ENCODE measurements at regions not wholly inside any gene's neighbourhood (a gene's known extent, or its start where the extent isn't known, plus 50 kb on each side); places are given as distances from the start of the nearest gene placed in this dataset.

DNA sequence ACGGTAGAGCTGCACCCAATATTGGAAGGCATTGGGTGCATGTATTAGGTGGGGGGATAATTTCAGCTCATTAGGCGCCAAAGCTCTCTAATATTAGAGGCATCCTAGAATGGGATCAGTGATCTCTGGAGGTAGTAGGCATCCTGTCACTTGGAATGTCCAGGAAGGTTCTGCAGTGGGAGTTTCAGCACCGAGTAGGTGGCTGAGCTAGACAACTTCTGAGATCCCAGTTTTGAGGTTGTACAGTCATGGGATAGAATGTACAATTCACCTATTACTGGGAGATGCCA is 210.9 kb downstream of the MYCN start:
- TF ChIP-seq CTCF (IDR thresholded peaks at IDR 0.05; ENCODE audit: borderline replicate concordance, insufficient read depth, low read depth, low read length) = no peak
- no peak overlapping the region for H3K4me3 ChIP-seq (ENCODE audit: low read depth, low read length)

GRCh38 chr2:16150456-16151280 is 210.3 kb downstream of the MYCN start:
- no peak for TF ChIP-seq CTCF (IDR thresholded peaks at IDR 0.05; ENCODE audit: borderline replicate concordance, insufficient read depth, low read depth, low read length)
- H3K4me3 ChIP-seq (ENCODE audit: low read depth, low read length) = no peak overlapping the region

GRCh38 chr2:16149349-16150243 is 209.2 kb downstream of the MYCN start:
- no peak for TF ChIP-seq CTCF (IDR thresholded peaks at IDR 0.05; ENCODE audit: borderline replicate concordance, insufficient read depth, low read depth, low read length)

DNA sequence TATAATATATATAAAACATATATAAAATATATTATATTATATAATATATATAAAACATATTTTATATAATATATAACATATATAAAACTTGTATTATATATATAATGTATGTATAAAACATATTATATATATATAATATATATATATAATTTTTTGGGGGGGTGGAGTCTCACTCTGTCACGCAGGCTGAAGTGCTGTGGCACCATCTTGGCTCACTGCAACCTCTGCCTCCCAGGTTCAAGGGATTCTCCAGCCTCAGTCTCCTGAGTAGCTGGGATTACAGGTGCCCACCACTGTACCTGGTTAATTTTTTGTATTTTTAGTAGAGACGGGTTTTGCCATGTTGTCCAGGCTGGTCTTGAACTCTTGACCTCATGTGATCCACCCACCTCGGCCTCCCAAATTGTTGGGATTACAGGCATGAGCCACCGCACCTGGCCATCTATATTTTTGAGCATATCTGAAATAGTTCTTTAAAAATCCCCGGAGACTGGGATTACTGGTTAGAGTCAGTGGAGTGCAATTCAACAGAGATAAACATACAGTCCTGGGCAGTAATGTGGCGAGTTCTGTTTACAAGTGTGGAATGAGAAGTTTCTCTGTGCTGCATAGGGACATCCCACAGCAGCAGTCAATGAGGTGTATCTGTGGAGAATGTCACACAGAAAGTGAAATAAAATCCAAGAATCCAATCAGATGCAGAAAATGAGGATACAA is 208.4 kb downstream of the MYCN start:
- no peak for TF ChIP-seq CTCF (IDR thresholded peaks at IDR 0.05; ENCODE audit: borderline replicate concordance, insufficient read depth, low read depth, low read length)
- no peak overlapping the region for H3K4me3 ChIP-seq (ENCODE audit: low read depth, low read length)

More at GRCh38 chr2:16149349-16150243, 209.2 kb downstream of the MYCN start:
- H3K4me3 ChIP-seq (ENCODE audit: low read depth, low read length) = no peak overlapping the region

GRCh38 chr2:16142383-16143361 is 202.3 kb downstream of the MYCN start:
- no peak overlapping the region for H3K4me3 ChIP-seq (ENCODE audit: low read depth, low read length)
- no peak for TF ChIP-seq CTCF (IDR thresholded peaks at IDR 0.05; ENCODE audit: borderline replicate concordance, insufficient read depth, low read depth, low read length)

DNA sequence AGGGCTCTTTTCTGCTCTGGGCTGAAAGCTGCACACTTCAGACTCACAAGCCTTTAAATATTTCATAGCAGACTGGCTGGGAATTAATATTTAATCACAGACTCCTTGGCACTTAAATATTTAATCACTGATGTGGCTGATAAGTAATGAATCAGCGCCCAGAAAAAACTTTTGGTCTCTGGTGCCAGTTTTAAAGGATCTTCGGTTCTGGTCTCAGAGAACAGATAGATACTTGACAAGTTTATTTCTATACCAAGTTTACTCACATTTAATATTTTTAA is 201.2 kb downstream of the MYCN start:
- no peak overlapping the region for H3K4me3 ChIP-seq (ENCODE audit: low read depth, low read length)
- no peak for TF ChIP-seq CTCF (IDR thresholded peaks at IDR 0.05; ENCODE audit: borderline replicate concordance, insufficient read depth, low read depth, low read length)
